HEK293 (cell line): ENCODE measurements at regions not wholly inside any gene's neighbourhood (a gene's known extent, or its start where the extent isn't known, plus 50 kb on each side); places are given as distances from the start of the nearest gene placed in this dataset.

Experiments used
- CTCF ChIA-PET: fragments of 350-600 bp; formaldehyde crosslinking; extraction: SDS; loops from one replicate; lab custom pipeline; 2021; ENCODE audit warnings: antibody characterized with exemption; lab: Yijun Ruan, JAX
- POLR2A ChIA-PET: fragments of 300-600 bp; formaldehyde crosslinking; extraction: SDS; loops from one replicate; lab custom pipeline; 2020; ENCODE audit warnings: antibody characterized with exemption, inconsistent platforms; lab: Yijun Ruan, JAX
- H3K27ac ChIP-seq: fragments of 200-500 bp; sonication (Bioruptor generic); 2 replicates; pipeline ENCODE4 v1.5.1; 2014; ENCODE audit warnings: low read depth, low read length, control low read depth, inconsistent platforms; ENCODE audit errors: extremely low read depth
- H3K36me3 ChIP-seq, 2 experiments: fragments of 200-500 bp in 1 of 2; sonication (Bioruptor generic) in 1 of 2; 1 replicate in 1 of 2; 2 replicates in 1 of 2; pipeline ENCODE4 v1.5.1; 2014 to 2017; ENCODE audit warnings: inconsistent platforms in 2 of 2, low read length in 2 of 2; ENCODE audit not compliant: control insufficient read depth in 2 of 2, insufficient read depth in 1 of 2
- H3K4me1 ChIP-seq: fragments of 200-500 bp; sonication (Bioruptor generic); 2 replicates; pipeline ENCODE4 v1.5.1; 2014; ENCODE audit warnings: mild to moderate bottlenecking, low read length, inconsistent platforms; ENCODE audit not compliant: control insufficient read depth, insufficient read depth
- H3K4me3 ChIP-seq: 2 replicates; pipeline ENCODE4 v1.5.1; 2011; ENCODE audit warnings: low read depth, mild to moderate bottlenecking, control low read depth, low read length, moderate library complexity
- H3K9me3 ChIP-seq: fragments of 200-500 bp; sonication (Bioruptor generic); 2 replicates; pipeline ENCODE4 v1.5.1; 2014; ENCODE audit warnings: low read depth, low read length, inconsistent platforms; ENCODE audit not compliant: control insufficient read depth, insufficient read depth
- PRDM10 ChIP-seq: fragments of 450-650 bp; formaldehyde crosslinking; IDR thresholded peaks from 2 replicates; pipeline ENCODE4 v1.5.1; 2016; ENCODE audit warnings: missing biosample characterization, missing genetic modification characterization
- ZBTB17 ChIP-seq: fragments of 450-650 bp; formaldehyde crosslinking; IDR thresholded peaks from 2 replicates; pipeline ENCODE4 v1.5.1; 2016; ENCODE audit warnings: missing biosample characterization, missing genetic modification characterization
- ZBTB8A ChIP-seq: fragments of 450-650 bp; formaldehyde crosslinking; IDR thresholded peaks from 2 replicates; pipeline ENCODE4 v1.5.1; 2016; ENCODE audit warnings: missing biosample characterization, missing genetic modification characterization
- ZNF658 ChIP-seq: fragments of 450-650 bp; formaldehyde crosslinking; IDR thresholded peaks from 2 replicates; pipeline ENCODE4; 2016; ENCODE audit warnings: missing biosample characterization, missing genetic modification characterization

GRCh38 chr10:34866848-34867247 lies 51.8 kb upstream of the PARD3 start:
- no peak overlapping the region for H3K27ac ChIP-seq
- H3K36me3 ChIP-seq, result no peaks in the 10 kb centered on the region
- CTCF ChIA-PET, result interaction anchor here (0.6 to 0.7 kb wide), 2 partner anchors 50 to 54 kb away, joined by 3 read pairs; no protein-coding TSS in a partner anchor
- no peaks in the 10 kb centered on the region for H3K9me3 ChIP-seq
- TF ChIP-seq PRDM10 (tag by site-specific recombination) (peak; percentile 95), ZBTB17 (peak; percentile 29; the same call in 1 of the 2 replicates), ZNF658 (tag by site-specific recombination) (no peak), ZBTB8A (tag by site-specific recombination) (peak; percentile 48)
- TF ChIP-seq, all 188 proteins: peak for 3
- H3K4me3 ChIP-seq, result no peak overlapping the region
- peaks cover 19% of the 10 kb centered on the region for H3K4me1 ChIP-seq
- POLR2A ChIA-PET, result no interaction called here
